KMS-11 (cell line): ENCODE measurements at regions not wholly inside any gene's neighbourhood (a gene's known extent, or its start where the extent isn't known, plus 50 kb on each side); places are given as distances from the start of the nearest gene placed in this dataset.
A peak's percentile ranks its signal among the peaks of the same experiment; 100 is the strongest.

ENCODE experiments used
- H2AFZ ChIP-seq: fragments of 200-600 bp; sonication (generic); 2 replicates; pipeline ENCODE4 v1.6.1; 2016; ENCODE audit warnings: antibody characterized with exemption, mixed run types, low read depth
- H3K27ac ChIP-seq: fragments of 200-600 bp; sonication (generic); 2 replicates; pipeline ENCODE4 v1.6.1; 2016; ENCODE audit warnings: mild to moderate bottlenecking, mixed run types
- H3K27me3 ChIP-seq: fragments of 200-600 bp; sonication (generic); 2 replicates; pipeline ENCODE4 v1.6.1; 2017; ENCODE audit warnings: mild to moderate bottlenecking, low read depth, mixed run types, moderate library complexity; ENCODE audit not compliant: insufficient read depth
- H3K36me3 ChIP-seq: fragments of 200-600 bp; sonication (generic); 2 replicates; pipeline ENCODE4 v1.6.1; 2017; ENCODE audit warnings: mild to moderate bottlenecking, mixed run types; ENCODE audit not compliant: insufficient read depth
- H3K4me1 ChIP-seq: fragments of 200-600 bp; sonication (generic); 2 replicates; pipeline ENCODE4 v1.6.1; 2016; ENCODE audit warnings: mild to moderate bottlenecking, low read depth, mixed run types; ENCODE audit not compliant: poor library complexity, severe bottlenecking
- H3K4me2 ChIP-seq: fragments of 200-600 bp; sonication (generic); 2 replicates; pipeline ENCODE4 v1.7.0; 2016; ENCODE audit warnings: mild to moderate bottlenecking, mixed run types
- H3K4me3 ChIP-seq: fragments of 200-600 bp; sonication (generic); IDR thresholded peaks from 2 replicates; pipeline ENCODE4 v1.6.1; 2017; ENCODE audit warnings: low read depth, low read length, mixed read lengths; ENCODE audit not compliant: insufficient read depth
- H3K79me2 ChIP-seq: fragments of 200-600 bp; sonication (generic); 2 replicates; pipeline ENCODE4 v1.6.1; 2016; ENCODE audit warnings: low read depth, mixed run types; ENCODE audit not compliant: insufficient read depth
- H3K9ac ChIP-seq: fragments of 200-600 bp; sonication (generic); 2 replicates; pipeline ENCODE4 v1.6.1; 2016; ENCODE audit warnings: mild to moderate bottlenecking, mixed run types
- H4K20me1 ChIP-seq: fragments of 200-600 bp; sonication (generic); 2 replicates; pipeline ENCODE4 v1.6.1; 2016; ENCODE audit warnings: mild to moderate bottlenecking, mixed run types; ENCODE audit not compliant: insufficient read depth
- TF ChIP-seq, protein P1 (sequence below): fragments of 200-600 bp; sonication (generic); conservative IDR thresholded peaks from 2 replicates; pipeline ENCODE4 v1.6.1; 2017; ENCODE audit warnings: low read depth, mild to moderate bottlenecking, antibody characterized with exemption, low read length, moderate library complexity, mixed read lengths

DNA sequence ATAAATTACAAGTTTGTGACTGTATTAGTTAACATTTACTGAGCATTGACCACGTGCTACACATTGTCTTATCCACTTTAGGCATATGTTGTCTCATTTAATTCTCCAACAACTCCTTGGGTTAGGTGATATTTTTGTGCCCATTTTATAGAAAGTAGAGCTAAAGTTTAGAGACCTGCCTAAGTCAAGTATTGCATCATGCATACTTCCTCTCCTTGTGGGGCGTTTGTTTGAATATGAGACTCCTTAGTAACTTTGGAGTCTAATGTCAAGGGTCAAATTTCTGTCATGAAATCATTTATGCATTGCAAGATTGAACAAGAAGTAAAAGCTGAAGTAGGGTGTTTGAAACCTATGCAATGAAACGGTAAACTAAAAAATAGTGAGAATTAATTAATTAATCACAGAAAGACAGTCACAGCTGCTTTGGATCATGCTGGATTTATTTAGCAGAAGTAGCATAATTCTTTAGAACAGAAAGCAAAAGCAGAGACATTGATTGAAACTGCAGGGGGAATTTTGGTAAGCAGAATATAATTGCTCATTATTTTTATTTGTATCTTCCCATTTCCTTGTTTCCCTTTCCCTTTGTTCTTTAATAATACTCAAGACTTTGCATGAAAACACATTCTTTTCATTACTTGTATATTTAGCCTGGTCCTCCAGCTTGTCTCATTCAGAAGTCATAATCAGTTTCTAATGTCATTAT, 1374.4 kb upstream of the GJE1 start:
- Histone ChIP-seq H3K4me1 (peaks cover 10% of the 10 kb centered on the region), H2AFZ (no peak overlapping the region), H3K36me3 (no peaks in the 10 kb centered on the region), H4K20me1 (no peaks in the 10 kb centered on the region), H3K4me3 (no peak overlapping the region), H3K27ac (no peak overlapping the region), H3K27me3 (no peaks in the 10 kb centered on the region), H3K4me2 (peak overlapping the region; percentile 39; the same call in 1 of the 2 replicates), H3K79me2 (no peaks in the 10 kb centered on the region), H3K9ac (no peak overlapping the region)
- TF ChIP-seq, protein P1, sequence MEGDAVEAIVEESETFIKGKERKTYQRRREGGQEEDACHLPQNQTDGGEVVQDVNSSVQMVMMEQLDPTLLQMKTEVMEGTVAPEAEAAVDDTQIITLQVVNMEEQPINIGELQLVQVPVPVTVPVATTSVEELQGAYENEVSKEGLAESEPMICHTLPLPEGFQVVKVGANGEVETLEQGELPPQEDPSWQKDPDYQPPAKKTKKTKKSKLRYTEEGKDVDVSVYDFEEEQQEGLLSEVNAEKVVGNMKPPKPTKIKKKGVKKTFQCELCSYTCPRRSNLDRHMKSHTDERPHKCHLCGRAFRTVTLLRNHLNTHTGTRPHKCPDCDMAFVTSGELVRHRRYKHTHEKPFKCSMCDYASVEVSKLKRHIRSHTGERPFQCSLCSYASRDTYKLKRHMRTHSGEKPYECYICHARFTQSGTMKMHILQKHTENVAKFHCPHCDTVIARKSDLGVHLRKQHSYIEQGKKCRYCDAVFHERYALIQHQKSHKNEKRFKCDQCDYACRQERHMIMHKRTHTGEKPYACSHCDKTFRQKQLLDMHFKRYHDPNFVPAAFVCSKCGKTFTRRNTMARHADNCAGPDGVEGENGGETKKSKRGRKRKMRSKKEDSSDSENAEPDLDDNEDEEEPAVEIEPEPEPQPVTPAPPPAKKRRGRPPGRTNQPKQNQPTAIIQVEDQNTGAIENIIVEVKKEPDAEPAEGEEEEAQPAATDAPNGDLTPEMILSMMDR = no peak

DNA sequence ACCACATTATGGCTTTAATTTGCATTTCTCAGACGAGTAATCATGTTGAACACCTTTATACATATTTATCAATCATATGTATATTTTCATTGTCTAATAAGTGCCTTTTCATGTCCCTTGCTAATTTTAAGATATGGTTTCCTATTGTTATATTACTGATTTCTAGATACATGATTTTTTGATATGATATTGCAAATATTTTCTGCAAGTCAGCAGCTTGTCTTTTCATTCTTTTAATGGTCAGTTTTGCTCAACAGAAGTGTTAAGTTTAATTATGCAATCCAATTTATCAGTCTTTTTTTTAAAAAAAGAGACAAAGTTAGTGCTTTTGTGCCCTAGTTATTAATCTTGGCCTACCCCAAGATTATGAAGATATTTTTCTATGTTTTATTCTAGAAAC, 1377.8 kb upstream of the CITED2 start:
- Histone ChIP-seq H4K20me1 (no peaks in the 10 kb centered on the region), H2AFZ (no peak overlapping the region), H3K4me2 (no peak overlapping the region), H3K9ac (no peak overlapping the region), H3K27me3 (no peaks in the 10 kb centered on the region), H3K27ac (no peak overlapping the region), H3K4me1 (no peaks in the 10 kb centered on the region), H3K36me3 (no peaks in the 10 kb centered on the region), H3K79me2 (no peaks in the 10 kb centered on the region), H3K4me3 (no peak overlapping the region)
- TF ChIP-seq, protein P1 = no peak

DNA sequence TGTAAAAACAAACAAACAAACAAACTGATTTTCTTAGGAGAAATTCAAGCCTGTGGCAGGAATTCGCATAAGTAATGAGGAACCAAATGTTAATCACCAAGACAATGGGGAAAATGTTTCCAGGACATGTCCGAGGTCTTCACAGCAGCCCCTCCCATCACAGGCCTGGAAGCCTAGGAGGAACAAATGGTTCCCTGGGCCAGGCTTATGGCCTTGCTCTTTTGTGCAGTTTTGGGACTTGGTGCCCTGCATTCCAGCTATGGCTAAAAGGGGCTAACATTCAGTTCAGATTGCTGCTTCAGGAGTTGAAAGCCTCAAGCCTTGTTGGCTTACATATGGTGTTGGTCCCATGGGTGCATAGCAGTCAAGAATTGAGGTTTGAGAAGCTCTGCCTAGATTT, 1372.7 kb upstream of the CITED2 start:
- H2AFZ ChIP-seq = no peak overlapping the region
- no peaks in the 10 kb centered on the region for H3K27me3 ChIP-seq
- TF ChIP-seq, protein P1 = no peak
- no peak overlapping the region for H3K27ac ChIP-seq
- H3K4me3 ChIP-seq = no peak overlapping the region
- H3K9ac ChIP-seq = no peak overlapping the region
- H3K79me2 ChIP-seq = no peaks in the 10 kb centered on the region
- peaks cover 37% of the 10 kb centered on the region for H3K4me1 ChIP-seq
- H3K36me3 ChIP-seq = no peaks in the 10 kb centered on the region
- H4K20me1 ChIP-seq = no peaks in the 10 kb centered on the region
- no peak overlapping the region for H3K4me2 ChIP-seq

DNA sequence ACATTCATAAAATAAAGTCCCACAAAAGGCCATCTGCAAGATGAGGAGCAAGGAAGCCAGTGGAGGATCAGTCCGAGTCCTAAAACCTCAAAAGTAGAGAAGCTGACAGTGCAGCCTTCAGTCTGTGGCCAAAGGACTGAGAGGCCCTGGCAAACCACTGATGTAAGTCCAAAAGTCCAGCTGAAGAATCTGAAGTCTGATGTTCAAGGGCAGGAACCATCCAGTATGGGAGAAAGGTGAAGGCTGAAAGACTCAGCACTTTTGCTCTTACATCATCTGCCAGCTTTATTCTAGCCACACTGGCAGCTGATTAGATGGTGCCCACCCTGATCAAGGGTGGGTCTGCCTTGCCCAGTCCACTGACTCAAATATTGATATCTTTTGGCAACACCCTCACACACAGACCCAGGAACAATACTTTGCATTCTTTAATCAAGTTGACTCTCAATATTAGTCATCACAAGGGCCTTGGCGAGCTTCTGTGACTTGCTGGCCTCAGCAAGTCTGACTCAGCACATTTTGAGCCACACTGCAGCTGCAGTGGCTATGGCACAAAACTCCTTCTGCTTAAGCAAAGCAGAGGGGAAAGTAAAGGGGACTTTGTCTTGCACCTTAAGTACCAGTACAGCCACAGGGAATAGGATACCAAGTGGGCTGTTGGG, 1370.3 kb upstream of the CITED2 start:
- Histone ChIP-seq H3K27me3 (no peaks in the 10 kb centered on the region), H4K20me1 (no peaks in the 10 kb centered on the region), H3K79me2 (no peaks in the 10 kb centered on the region), H2AFZ (peak overlapping the region; percentile 41; the same call in 1 of the 2 replicates), H3K4me1 (peaks cover 37% of the 10 kb centered on the region), H3K36me3 (no peaks in the 10 kb centered on the region), H3K4me3 (no peak overlapping the region), H3K4me2 (peak overlapping the region; percentile 62), H3K27ac (peak overlapping the region; percentile 81), H3K9ac (peak overlapping the region; percentile 18; the same call in 1 of the 2 replicates)
- TF ChIP-seq, protein P1 = no peak
